ENCODE measurements at regions not wholly inside any gene's neighbourhood (a gene's known extent, or its start where the extent isn't known, plus 50 kb on each side); places are given as distances from the start of the nearest gene placed in this dataset.

- Histone ChIP-seq H3K27me3 (ENCODE audit: low read depth) (0 out of 2 replicates have a peak, but pooled peaks cover 2% of the 10 kb centered on the region), H3K36me3 (replicated peaks) (no peaks in the 10 kb centered on the region), H3K4me3 (no peak overlapping the region), H3K9me3 (no peaks in the 10 kb centered on the region), H3K4me1 (no peaks in the 10 kb centered on the region)
- in situ Hi-C loops (cut with MboI; ENCODE audit: low sequenced_read_pairs): no loop called here
- DNase-seq (ENCODE audit: low spot score in 2 of 2): no peak
Measured at GRCh38 chr2:199524689-199525574, 67.2 kb upstream of the SATB2 start.

DNA sequence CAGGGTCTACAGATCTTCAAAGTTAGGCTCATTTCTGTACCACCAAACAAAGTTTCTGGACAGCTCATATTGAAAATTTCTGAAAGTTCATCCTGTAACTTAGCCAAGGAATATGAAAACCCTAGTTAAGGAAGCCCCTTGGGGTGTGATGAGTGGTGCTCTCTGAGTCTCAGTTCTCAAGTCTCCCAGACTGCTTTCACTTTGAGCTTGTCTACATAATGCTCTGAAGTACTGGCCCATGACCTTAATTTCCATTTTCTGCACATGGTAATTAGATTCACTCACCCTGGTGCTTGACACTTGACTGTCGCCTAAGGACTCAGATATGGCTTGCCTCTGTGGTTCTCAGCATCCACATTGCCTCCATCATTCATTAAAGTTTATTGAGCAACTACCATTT, 51.7 kb upstream of the SATB2 start:
- Histone ChIP-seq H3K4me1 (no peaks in the 10 kb centered on the region), H3K27me3 (ENCODE audit: low read depth) (peaks cover 3% of the 10 kb centered on the region; the same call in 1 of the 2 replicates), H3K4me3 (no peak overlapping the region), H3K9me3 (no peaks in the 10 kb centered on the region), H3K36me3 (replicated peaks) (no peaks in the 10 kb centered on the region)
- in situ Hi-C loops (cut with MboI; ENCODE audit: low sequenced_read_pairs): no loop called here
- no peak for DNase-seq (ENCODE audit: low spot score in 2 of 2)

All from HAP-1 (cell line).